IMR-90 (cell line): ENCODE measurements at regions not wholly inside any gene's neighbourhood (a gene's known extent, or its start where the extent isn't known, plus 50 kb on each side); places are given as distances from the start of the nearest gene placed in this dataset.

ENCODE experiments used
- ATAC-seq: fragments of 200-7000 bp; cut with Tn5 transposase; 2 replicates; pipeline ENCODE4 v1.9.1; 2020; ENCODE audit warnings: low read depth, mild to moderate bottlenecking, moderate library complexity
- BruUV-seq: library from RNA; stranded (reverse); fragments of 400-500 nt; replicated peaks from 2 replicates; lab custom pipeline; 2021; lab: Mats Ljungman, UMichigan
- CTCF ChIA-PET: fragments of 300-600 bp; formaldehyde crosslinking; extraction: SDS; loops from one replicate; lab custom pipeline; 2021; ENCODE audit warnings: antibody characterized with exemption; lab: Yijun Ruan, JAX
- POLR2A ChIA-PET: fragments of 300-600 bp; sonication (Branson Sonifier 250); formaldehyde crosslinking; loops from one replicate; lab custom pipeline; 2022; ENCODE audit warnings: antibody characterized with exemption; ENCODE audit not compliant: unreplicated experiment; lab: Charles Lee
- DNase-seq: peaks from one replicate; pipeline ENCODE4 v3.0.0; 2013
- H2AFZ ChIP-seq: replicated peaks from 2 replicates; pipeline ENCODE3; 2013; ENCODE audit warnings: low read length, mild to moderate bottlenecking; ENCODE audit not compliant: poor library complexity
- H2AK5ac ChIP-seq: 2 replicates; pipeline ENCODE4 v1.6.1; 2013; ENCODE audit warnings: low read depth, low read length, inconsistent platforms
- H2AK9ac ChIP-seq: replicated peaks from 2 replicates; pipeline ENCODE3; 2013; ENCODE audit warnings: mild to moderate bottlenecking, low read depth, low read length, moderate library complexity; ENCODE audit not compliant: poor library complexity
- H2BK120ac ChIP-seq: 2 replicates; pipeline ENCODE4 v1.6.1; 2013; ENCODE audit warnings: low read depth, low read length, inconsistent platforms
- H2BK15ac ChIP-seq: 3 replicates; pipeline ENCODE4 v1.6.1; 2013; ENCODE audit warnings: low read depth, low read length, inconsistent platforms
- H2BK20ac ChIP-seq: 2 replicates; pipeline ENCODE4 v1.6.1; 2013; ENCODE audit warnings: low read depth, mild to moderate bottlenecking, inconsistent platforms, low read length, moderate library complexity
- H2BK5ac ChIP-seq: 2 replicates; pipeline ENCODE4 v1.6.1; 2013; ENCODE audit warnings: mild to moderate bottlenecking, low read depth, low read length, inconsistent platforms; ENCODE audit not compliant: poor library complexity, severe bottlenecking
- H3K14ac ChIP-seq: replicated peaks from 2 replicates; pipeline ENCODE4 v1.6.1; 2013; ENCODE audit warnings: low read depth, low read length, inconsistent platforms
- H3K18ac ChIP-seq: 2 replicates; pipeline ENCODE4 v1.6.1; 2013; ENCODE audit warnings: low read depth, low read length, control low read depth
- H3K23ac ChIP-seq: 2 replicates; pipeline ENCODE4 v1.6.1; 2013; ENCODE audit warnings: low read depth, low read length, inconsistent platforms
- H3K27ac ChIP-seq: 2 replicates; pipeline ENCODE4 v1.5.1; 2013; ENCODE audit warnings: mild to moderate bottlenecking, control low read depth, low read length; ENCODE audit not compliant: insufficient read depth
- H3K27me3 ChIP-seq: 2 replicates; pipeline ENCODE4 v1.6.1; 2013; ENCODE audit warnings: low read length; ENCODE audit not compliant: control insufficient read depth, insufficient read depth
- H3K36me3 ChIP-seq: 2 replicates; pipeline ENCODE4 v1.6.1; 2013; ENCODE audit warnings: low read length, mixed read lengths; ENCODE audit not compliant: control insufficient read depth, insufficient read depth
- H3K4ac ChIP-seq: 2 replicates; pipeline ENCODE4 v1.6.1; 2013; ENCODE audit warnings: low read depth, low read length, inconsistent platforms
- H3K4me1 ChIP-seq: 2 replicates; pipeline ENCODE4 v1.6.1; 2013; ENCODE audit warnings: low read length, mixed read lengths; ENCODE audit not compliant: control insufficient read depth, insufficient read depth
- H3K4me2 ChIP-seq: 2 replicates; pipeline ENCODE4 v1.6.1; 2013; ENCODE audit warnings: low read depth, mild to moderate bottlenecking, control low read depth, low read length, moderate library complexity
- H3K4me3 ChIP-seq: 2 replicates; pipeline ENCODE4 v1.5.1; 2013; ENCODE audit warnings: low read depth, mild to moderate bottlenecking, control low read depth, low read length, moderate library complexity; ENCODE audit not compliant: insufficient read depth
- H3K56ac ChIP-seq: 2 replicates; pipeline ENCODE4 v1.6.1; 2013; ENCODE audit warnings: low read length, inconsistent platforms; ENCODE audit not compliant: insufficient read depth; ENCODE audit errors: extremely low read depth
- H3K79me1 ChIP-seq, 2 experiments: 2 replicates each; pipeline ENCODE4 v1.6.1; 2013; ENCODE audit warnings: low read length in 2 of 2, inconsistent platforms in 1 of 2, low read depth in 1 of 2
- H3K9ac ChIP-seq: 2 replicates; pipeline ENCODE4 v1.6.1; 2013; ENCODE audit warnings: low read depth, low read length, control low read depth
- H3K9me1 ChIP-seq: 2 replicates; pipeline ENCODE4 v1.6.1; 2013; ENCODE audit warnings: low read length, inconsistent platforms; ENCODE audit not compliant: insufficient read depth
- H3K9me3 ChIP-seq: 2 replicates; pipeline ENCODE4 v1.6.1; 2013; ENCODE audit warnings: low read length; ENCODE audit not compliant: control insufficient read depth, insufficient read depth
- H4K20me1 ChIP-seq: 2 replicates; pipeline ENCODE4 v1.6.1; 2013; ENCODE audit warnings: low read length, inconsistent platforms; ENCODE audit not compliant: insufficient read depth
- H4K5ac ChIP-seq: 2 replicates; pipeline ENCODE4 v1.6.1; 2013; ENCODE audit warnings: mild to moderate bottlenecking, low read depth, low read length, control low read depth
- H4K8ac ChIP-seq, 2 experiments: 2 replicates each; pipeline ENCODE4 v1.6.1; 2013; ENCODE audit warnings: low read depth in 2 of 2, low read length in 2 of 2, control low read depth in 1 of 2, inconsistent platforms in 1 of 2
- H4K91ac ChIP-seq: 2 replicates; pipeline ENCODE4 v1.6.1; 2013; ENCODE audit warnings: low read depth, low read length, inconsistent platforms; ENCODE audit not compliant: insufficient read depth
- BHLHE40 ChIP-seq: fragments of 150-350 bp; IDR thresholded peaks from 2 replicates; pipeline ENCODE4 v1.6.1; 2016; ENCODE audit warnings: mild to moderate bottlenecking, low read depth, low read length
- CEBPB ChIP-seq: IDR thresholded peaks from 2 replicates; pipeline ENCODE4 v1.6.1; 2012; ENCODE audit warnings: low read depth, low read length, improper control_type of control experiment
- CHD1 ChIP-seq: IDR thresholded peaks from 2 replicates; pipeline ENCODE4 v1.6.1; 2012; ENCODE audit warnings: low read depth, low read length, improper control_type of control experiment
- FOS ChIP-seq: fragments of 150-350 bp; IDR thresholded peaks from 2 replicates; pipeline ENCODE4 v1.6.1; 2016; ENCODE audit warnings: low read depth, low read length
- MAZ ChIP-seq: IDR thresholded peaks from 2 replicates; pipeline ENCODE4 v1.6.1; 2012; ENCODE audit warnings: low read depth, mild to moderate bottlenecking, low read length, improper control_type of control experiment, moderate library complexity, borderline replicate concordance
- MXI1 ChIP-seq: IDR thresholded peaks from 2 replicates; pipeline ENCODE4 v1.6.1; 2012; ENCODE audit warnings: low read depth, mild to moderate bottlenecking, low read length, moderate library complexity, borderline replicate concordance
- NFE2L2 ChIP-seq: fragments of 150-350 bp; IDR thresholded peaks from 2 replicates; pipeline ENCODE4 v1.6.1; 2016; ENCODE audit warnings: low read depth, mild to moderate bottlenecking, low read length
- POLR2A ChIP-seq: IDR thresholded peaks from 2 replicates; pipeline ENCODE4 v1.6.1; 2012; ENCODE audit warnings: mild to moderate bottlenecking, low read depth, low read length
- RAD21 ChIP-seq: IDR thresholded peaks from 2 replicates; pipeline ENCODE4 v1.6.1; 2012; ENCODE audit warnings: low read length, improper control_type of control experiment
- RFX5 ChIP-seq: IDR thresholded peaks from 2 replicates; pipeline ENCODE4 v1.8.0; 2012; ENCODE audit warnings: low read depth, mild to moderate bottlenecking, low read length, moderate library complexity
- SMC3 ChIP-seq: fragments of 150-350 bp; IDR thresholded peaks from 2 replicates; pipeline ENCODE4 v1.6.1; 2016; ENCODE audit warnings: low read depth, mild to moderate bottlenecking, antibody characterized with exemption, low read length, moderate library complexity
- USF2 ChIP-seq: fragments of 150-350 bp; IDR thresholded peaks from 2 replicates; pipeline ENCODE4 v1.6.1; 2017; ENCODE audit warnings: mild to moderate bottlenecking, antibody characterized with exemption, low read length, low read depth
- WGBS, 2 experiments: methylation state at CpG; one replicate each; pipeline versions ENCODE4 v1.1.5 to v1.1.7; 2013; ENCODE audit warnings: missing lambda C conversion rate in 2 of 2; ENCODE audit not compliant: insufficient read length in 1 of 2; ENCODE audit errors: extremely low coverage in 2 of 2; 5-methylcytosine and 5-hydroxymethylcytosine counted together
- dilution Hi-C: fragments of 300-500 bp; cut with HindIII; formaldehyde crosslinking; loops from one replicate; pipeline ENCODE4 v1.14.3; 2018; ENCODE audit warnings: low sequenced_read_pairs; ENCODE audit not compliant: unreplicated experiment
- in situ Hi-C: fragments of 300-500 bp; cut with MboI; formaldehyde crosslinking; loops from 3 replicates; pipeline ENCODE4 v1.14.3; 2019; ENCODE audit warnings: low sequenced_read_pairs, inconsistent platforms, mixed read lengths
- intact Hi-C: fragments of 100-400 bp; cut with micrococcal nuclease; formaldehyde crosslinking; loops from 2 replicates; pipeline ENCODE4 v1.10.0; 2022
- TF ChIP-seq, protein P1 (sequence below): conservative IDR thresholded peaks from 2 replicates; pipeline ENCODE4 v1.5.1; 2012; ENCODE audit warnings: mild to moderate bottlenecking, low read depth, low read length, improper control_type of control experiment

GRCh38 chr2:147297820-147298219 is 547.0 kb upstream of the ACVR2A start:
- Histone ChIP-seq H3K56ac (no peak overlapping the region), H3K9ac (no peak overlapping the region), H3K4me2 (no peak overlapping the region), H3K18ac (no peak overlapping the region), H3K9me1 (no peaks in the 10 kb centered on the region), H2AK9ac (no peak overlapping the region), H3K9me3 (no peaks in the 10 kb centered on the region; the same call in 1 of the 2 replicates), H3K27ac (no peak overlapping the region), H4K8ac (no peak overlapping the region), H3K14ac (no peak overlapping the region), H3K4me1 (no peaks in the 10 kb centered on the region), H3K4me3 (no peak overlapping the region), H3K27me3 (no peaks in the 10 kb centered on the region), H4K5ac (no peak overlapping the region), H2BK120ac (no peak overlapping the region), H2BK15ac (no peak overlapping the region), H2BK5ac (no peak overlapping the region), H4K20me1 (no peaks in the 10 kb centered on the region), H4K91ac (no peak overlapping the region), H3K23ac (no peak overlapping the region), H2BK20ac (no peak overlapping the region), H3K4ac (no peak overlapping the region), H2AFZ (no peak overlapping the region), H2AK5ac (no peak overlapping the region), H3K79me1 (no peaks in the 10 kb centered on the region), H3K36me3 (no peaks in the 10 kb centered on the region)
- no TSS peak for BruUV-seq
- WGBS, 2 experiments: no CpG with 5 or more reads among the region's 3 CpGs
- ChIA-PET CTCF (no interaction called here), POLR2A (no interaction called here)
- in situ Hi-C loops (no loop called here), dilution Hi-C loops (no loop called here), intact Hi-C loops (no loop called here)
- DNase-seq (no peak), ATAC-seq (no peak)
- TF ChIP-seq POLR2A (no peak), MAZ (no peak), BHLHE40 (no peak), NFE2L2 (no peak), MXI1 (no peak), FOS (no peak), RFX5 (no peak), RAD21 (no peak), CHD1 (no peak), SMC3 (no peak), USF2 (no peak), CEBPB (no peak)
- TF ChIP-seq, protein P1, sequence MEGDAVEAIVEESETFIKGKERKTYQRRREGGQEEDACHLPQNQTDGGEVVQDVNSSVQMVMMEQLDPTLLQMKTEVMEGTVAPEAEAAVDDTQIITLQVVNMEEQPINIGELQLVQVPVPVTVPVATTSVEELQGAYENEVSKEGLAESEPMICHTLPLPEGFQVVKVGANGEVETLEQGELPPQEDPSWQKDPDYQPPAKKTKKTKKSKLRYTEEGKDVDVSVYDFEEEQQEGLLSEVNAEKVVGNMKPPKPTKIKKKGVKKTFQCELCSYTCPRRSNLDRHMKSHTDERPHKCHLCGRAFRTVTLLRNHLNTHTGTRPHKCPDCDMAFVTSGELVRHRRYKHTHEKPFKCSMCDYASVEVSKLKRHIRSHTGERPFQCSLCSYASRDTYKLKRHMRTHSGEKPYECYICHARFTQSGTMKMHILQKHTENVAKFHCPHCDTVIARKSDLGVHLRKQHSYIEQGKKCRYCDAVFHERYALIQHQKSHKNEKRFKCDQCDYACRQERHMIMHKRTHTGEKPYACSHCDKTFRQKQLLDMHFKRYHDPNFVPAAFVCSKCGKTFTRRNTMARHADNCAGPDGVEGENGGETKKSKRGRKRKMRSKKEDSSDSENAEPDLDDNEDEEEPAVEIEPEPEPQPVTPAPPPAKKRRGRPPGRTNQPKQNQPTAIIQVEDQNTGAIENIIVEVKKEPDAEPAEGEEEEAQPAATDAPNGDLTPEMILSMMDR: no peak
